ENCODE measurements at regions not wholly inside any gene's neighbourhood (a gene's known extent, or its start where the extent isn't known, plus 50 kb on each side); places are given as distances from the start of the nearest gene placed in this dataset.

- TF ChIP-seq TAF1 (IDR thresholded peaks at IDR 0.05; ENCODE audit: low read depth) (no peak), CEBPB (IDR thresholded peaks at IDR 0.05) (no peak), EGR1 (IDR thresholded peaks at IDR 0.05) (no peak), RAD21 (IDR thresholded peaks at IDR 0.05; ENCODE audit: low read depth) (no peak), ZBTB7A (IDR thresholded peaks at IDR 0.05; ENCODE audit: low read depth) (no peak), MAX (IDR thresholded peaks at IDR 0.05) (no peak), TEAD4 (IDR thresholded peaks at IDR 0.05) (no peak)
- TF ChIP-seq, protein P1, sequence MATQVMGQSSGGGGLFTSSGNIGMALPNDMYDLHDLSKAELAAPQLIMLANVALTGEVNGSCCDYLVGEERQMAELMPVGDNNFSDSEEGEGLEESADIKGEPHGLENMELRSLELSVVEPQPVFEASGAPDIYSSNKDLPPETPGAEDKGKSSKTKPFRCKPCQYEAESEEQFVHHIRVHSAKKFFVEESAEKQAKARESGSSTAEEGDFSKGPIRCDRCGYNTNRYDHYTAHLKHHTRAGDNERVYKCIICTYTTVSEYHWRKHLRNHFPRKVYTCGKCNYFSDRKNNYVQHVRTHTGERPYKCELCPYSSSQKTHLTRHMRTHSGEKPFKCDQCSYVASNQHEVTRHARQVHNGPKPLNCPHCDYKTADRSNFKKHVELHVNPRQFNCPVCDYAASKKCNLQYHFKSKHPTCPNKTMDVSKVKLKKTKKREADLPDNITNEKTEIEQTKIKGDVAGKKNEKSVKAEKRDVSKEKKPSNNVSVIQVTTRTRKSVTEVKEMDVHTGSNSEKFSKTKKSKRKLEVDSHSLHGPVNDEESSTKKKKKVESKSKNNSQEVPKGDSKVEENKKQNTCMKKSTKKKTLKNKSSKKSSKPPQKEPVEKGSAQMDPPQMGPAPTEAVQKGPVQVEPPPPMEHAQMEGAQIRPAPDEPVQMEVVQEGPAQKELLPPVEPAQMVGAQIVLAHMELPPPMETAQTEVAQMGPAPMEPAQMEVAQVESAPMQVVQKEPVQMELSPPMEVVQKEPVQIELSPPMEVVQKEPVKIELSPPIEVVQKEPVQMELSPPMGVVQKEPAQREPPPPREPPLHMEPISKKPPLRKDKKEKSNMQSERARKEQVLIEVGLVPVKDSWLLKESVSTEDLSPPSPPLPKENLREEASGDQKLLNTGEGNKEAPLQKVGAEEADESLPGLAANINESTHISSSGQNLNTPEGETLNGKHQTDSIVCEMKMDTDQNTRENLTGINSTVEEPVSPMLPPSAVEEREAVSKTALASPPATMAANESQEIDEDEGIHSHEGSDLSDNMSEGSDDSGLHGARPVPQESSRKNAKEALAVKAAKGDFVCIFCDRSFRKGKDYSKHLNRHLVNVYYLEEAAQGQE (IDR thresholded peaks at IDR 0.05; ENCODE audit: low read depth) = no peak
Observed at GRCh38 chr4:156614536-156614935, 357.1 kb downstream of the PDGFC start.

GRCh38 chr4:156609421-156609820 lies 362.2 kb downstream of the PDGFC start:
- no peak for TF ChIP-seq NFIC (IDR thresholded peaks at IDR 0.05)
- TF ChIP-seq USF1 (IDR thresholded peaks at IDR 0.05) = no peak
- TF ChIP-seq EP300 (IDR thresholded peaks at IDR 0.05; ENCODE audit: borderline replicate concordance) = no peak
- TF ChIP-seq MAX (IDR thresholded peaks at IDR 0.05) = no peak
- no peak for TF ChIP-seq TCF12 (IDR thresholded peaks at IDR 0.05; ENCODE audit: low read depth)
- no peak for TF ChIP-seq EGR1 (IDR thresholded peaks at IDR 0.05)
- TF ChIP-seq CREB1 (IDR thresholded peaks at IDR 0.05; ENCODE audit: low read depth) = no peak
- no peak for TF ChIP-seq YY1 (IDR thresholded peaks at IDR 0.05; ENCODE audit: low read depth)
- TF ChIP-seq, protein P1 (IDR thresholded peaks at IDR 0.05; ENCODE audit: low read depth) = no peak
- no peak for TF ChIP-seq TEAD4 (IDR thresholded peaks at IDR 0.05)
- no peak for TF ChIP-seq TAF1 (IDR thresholded peaks at IDR 0.05; ENCODE audit: low read depth)
- no peak for TF ChIP-seq FOXM1 (IDR thresholded peaks at IDR 0.05; ENCODE audit: borderline replicate concordance, low read depth)
- TF ChIP-seq ZBTB7A (IDR thresholded peaks at IDR 0.05; ENCODE audit: low read depth) = no peak
- no peak for TF ChIP-seq CEBPB (IDR thresholded peaks at IDR 0.05)
- no peak for TF ChIP-seq RAD21 (IDR thresholded peaks at IDR 0.05; ENCODE audit: low read depth)

DNA sequence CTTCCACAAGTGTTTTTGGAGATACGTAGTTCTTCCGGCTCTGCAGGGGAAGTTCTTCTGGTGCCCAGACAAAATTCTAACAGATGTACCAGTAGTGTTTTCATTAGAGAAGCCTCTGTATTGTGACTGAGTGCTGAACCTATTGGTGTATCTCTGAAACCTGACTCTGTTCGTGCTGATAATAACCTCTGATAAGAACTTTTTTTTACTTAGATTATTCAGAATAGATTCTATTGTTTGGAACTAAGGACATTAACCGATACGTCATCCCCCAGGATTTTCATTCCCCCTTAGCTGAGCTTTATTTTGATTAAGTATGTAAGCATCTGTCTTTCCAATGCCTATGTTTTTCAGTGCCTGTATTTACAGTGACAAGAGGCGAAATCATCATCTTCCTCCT lies 362.9 kb downstream of the PDGFC start:
- TF ChIP-seq MAX (IDR thresholded peaks at IDR 0.05) (no peak), CREB1 (IDR thresholded peaks at IDR 0.05; ENCODE audit: low read depth) (no peak), TEAD4 (IDR thresholded peaks at IDR 0.05) (no peak), YY1 (IDR thresholded peaks at IDR 0.05; ENCODE audit: low read depth) (no peak), TAF1 (IDR thresholded peaks at IDR 0.05; ENCODE audit: low read depth) (no peak), FOXM1 (IDR thresholded peaks at IDR 0.05; ENCODE audit: borderline replicate concordance, low read depth) (no peak), CEBPB (IDR thresholded peaks at IDR 0.05) (no peak), ZBTB7A (IDR thresholded peaks at IDR 0.05; ENCODE audit: low read depth) (no peak), NFIC (IDR thresholded peaks at IDR 0.05) (no peak), EP300 (IDR thresholded peaks at IDR 0.05; ENCODE audit: borderline replicate concordance) (no peak), RAD21 (IDR thresholded peaks at IDR 0.05; ENCODE audit: low read depth) (no peak)
- TF ChIP-seq, protein P1 (IDR thresholded peaks at IDR 0.05; ENCODE audit: low read depth) = no peak

DNA sequence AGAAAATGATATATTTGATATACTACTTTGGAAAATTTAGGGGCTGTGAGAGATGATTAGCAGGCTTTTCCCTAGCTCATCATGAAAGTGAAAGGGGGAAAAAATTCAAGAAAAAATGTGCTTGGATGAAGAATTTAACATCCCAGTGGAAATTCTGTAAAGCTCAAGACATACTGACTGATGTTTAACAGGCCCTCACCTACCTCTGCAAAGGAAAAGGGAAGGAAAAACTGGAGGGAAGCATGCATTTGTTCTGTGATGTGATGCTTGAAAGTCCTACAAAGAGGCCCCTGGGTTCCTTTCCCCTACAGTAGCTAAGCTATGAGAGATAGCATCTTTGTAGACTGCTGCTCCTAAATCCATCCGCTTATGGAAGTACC lies 364.1 kb downstream of the PDGFC start:
- TF ChIP-seq USF1 (IDR thresholded peaks at IDR 0.05) = no peak
- TF ChIP-seq EGR1 (IDR thresholded peaks at IDR 0.05) = no peak
- TF ChIP-seq CEBPB (IDR thresholded peaks at IDR 0.05) = no peak
- no peak for TF ChIP-seq TEAD4 (IDR thresholded peaks at IDR 0.05)
- TF ChIP-seq ZBTB7A (IDR thresholded peaks at IDR 0.05; ENCODE audit: low read depth) = no peak
- TF ChIP-seq FOXM1 (IDR thresholded peaks at IDR 0.05; ENCODE audit: borderline replicate concordance, low read depth) = no peak
- TF ChIP-seq TAF1 (IDR thresholded peaks at IDR 0.05; ENCODE audit: low read depth) = no peak
- TF ChIP-seq MAX (IDR thresholded peaks at IDR 0.05) = no peak
- TF ChIP-seq CREB1 (IDR thresholded peaks at IDR 0.05; ENCODE audit: low read depth) = no peak
- no peak for TF ChIP-seq RAD21 (IDR thresholded peaks at IDR 0.05; ENCODE audit: low read depth)
- TF ChIP-seq NFIC (IDR thresholded peaks at IDR 0.05) = no peak
- no peak for TF ChIP-seq TCF12 (IDR thresholded peaks at IDR 0.05; ENCODE audit: low read depth)
- no peak for TF ChIP-seq YY1 (IDR thresholded peaks at IDR 0.05; ENCODE audit: low read depth)
- TF ChIP-seq, protein P1 (IDR thresholded peaks at IDR 0.05; ENCODE audit: low read depth) = no peak
- no peak for TF ChIP-seq EP300 (IDR thresholded peaks at IDR 0.05; ENCODE audit: borderline replicate concordance)

Data from Ishikawa (cell line).